HFFc6 (cell line): ENCODE measurements at regions not wholly inside any gene's neighbourhood (a gene's known extent, or its start where the extent isn't known, plus 50 kb on each side); places are given as distances from the start of the nearest gene placed in this dataset.

ENCODE experiments used
- DNase-seq: peaks from one replicate; pipeline ENCODE4 v3.0.0-alpha.2; 2018
- H3K27ac Mint-ChIP-seq: 2 replicates; pipeline ENCODE4 v1.8.0; 2020; ENCODE audit warnings: mild to moderate bottlenecking, mixed read lengths
- H3K27me3 Mint-ChIP-seq: 2 replicates; pipeline ENCODE4 v1.8.0; 2021; ENCODE audit warnings: mild to moderate bottlenecking, moderate library complexity, mixed read lengths; ENCODE audit not compliant: insufficient read depth
- H3K36me3 Mint-ChIP-seq: 2 replicates; pipeline ENCODE4 v1.8.0; 2021; ENCODE audit warnings: low read depth, mixed read lengths
- H3K4me1 Mint-ChIP-seq: 2 replicates; pipeline ENCODE4 v1.8.0; 2020; ENCODE audit warnings: low read depth, mixed read lengths
- H3K4me3 Mint-ChIP-seq: 2 replicates; pipeline ENCODE4 v1.8.0; 2020; ENCODE audit warnings: mild to moderate bottlenecking, moderate library complexity, mixed read lengths
- H3K9me3 Mint-ChIP-seq: 2 replicates; pipeline ENCODE4 v1.8.0; 2020; ENCODE audit warnings: mild to moderate bottlenecking, mixed read lengths
- TF ChIP-seq, protein P1 (sequence below): fragments of 200-600 bp; sonication (generic); IDR thresholded peaks from 2 replicates; pipeline ENCODE4 v1.5.0; 2021; ENCODE audit warnings: antibody characterized with exemption, mild to moderate bottlenecking

DNA sequence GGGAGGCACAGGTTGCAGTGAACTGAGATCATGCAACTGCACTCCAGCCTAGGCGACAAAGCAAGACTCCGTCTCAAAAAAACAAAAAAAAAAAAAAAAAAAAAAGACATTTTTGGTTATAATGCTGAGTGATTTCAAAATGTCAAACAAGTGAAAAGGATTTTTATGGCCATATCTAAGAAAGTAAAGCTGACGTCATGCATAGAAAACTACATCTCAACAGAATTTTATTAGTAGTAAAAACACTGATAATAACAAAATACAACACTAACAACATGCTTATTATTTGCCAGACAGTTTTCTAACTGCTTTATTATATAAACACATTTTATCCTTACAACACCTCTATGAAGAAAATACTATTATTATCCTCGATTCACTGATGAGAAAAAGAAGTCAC is 833.0 kb upstream of the WWC1 start:
- DNase-seq: no peak
- H3K27me3 Mint-ChIP-seq: peaks cover 2% of the 10 kb centered on the region; the same call in 1 of the 2 replicates
- peaks cover 5% of the 10 kb centered on the region; the same call in 1 of the 2 replicates for H3K9me3 Mint-ChIP-seq
- TF ChIP-seq, protein P1, sequence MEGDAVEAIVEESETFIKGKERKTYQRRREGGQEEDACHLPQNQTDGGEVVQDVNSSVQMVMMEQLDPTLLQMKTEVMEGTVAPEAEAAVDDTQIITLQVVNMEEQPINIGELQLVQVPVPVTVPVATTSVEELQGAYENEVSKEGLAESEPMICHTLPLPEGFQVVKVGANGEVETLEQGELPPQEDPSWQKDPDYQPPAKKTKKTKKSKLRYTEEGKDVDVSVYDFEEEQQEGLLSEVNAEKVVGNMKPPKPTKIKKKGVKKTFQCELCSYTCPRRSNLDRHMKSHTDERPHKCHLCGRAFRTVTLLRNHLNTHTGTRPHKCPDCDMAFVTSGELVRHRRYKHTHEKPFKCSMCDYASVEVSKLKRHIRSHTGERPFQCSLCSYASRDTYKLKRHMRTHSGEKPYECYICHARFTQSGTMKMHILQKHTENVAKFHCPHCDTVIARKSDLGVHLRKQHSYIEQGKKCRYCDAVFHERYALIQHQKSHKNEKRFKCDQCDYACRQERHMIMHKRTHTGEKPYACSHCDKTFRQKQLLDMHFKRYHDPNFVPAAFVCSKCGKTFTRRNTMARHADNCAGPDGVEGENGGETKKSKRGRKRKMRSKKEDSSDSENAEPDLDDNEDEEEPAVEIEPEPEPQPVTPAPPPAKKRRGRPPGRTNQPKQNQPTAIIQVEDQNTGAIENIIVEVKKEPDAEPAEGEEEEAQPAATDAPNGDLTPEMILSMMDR: no peak
- no peak overlapping the region for H3K27ac Mint-ChIP-seq
- no peaks in the 10 kb centered on the region for H3K36me3 Mint-ChIP-seq
- H3K4me1 Mint-ChIP-seq: no peaks in the 10 kb centered on the region; the same call in 1 of the 2 replicates
- H3K4me3 Mint-ChIP-seq: no peak overlapping the region

DNA sequence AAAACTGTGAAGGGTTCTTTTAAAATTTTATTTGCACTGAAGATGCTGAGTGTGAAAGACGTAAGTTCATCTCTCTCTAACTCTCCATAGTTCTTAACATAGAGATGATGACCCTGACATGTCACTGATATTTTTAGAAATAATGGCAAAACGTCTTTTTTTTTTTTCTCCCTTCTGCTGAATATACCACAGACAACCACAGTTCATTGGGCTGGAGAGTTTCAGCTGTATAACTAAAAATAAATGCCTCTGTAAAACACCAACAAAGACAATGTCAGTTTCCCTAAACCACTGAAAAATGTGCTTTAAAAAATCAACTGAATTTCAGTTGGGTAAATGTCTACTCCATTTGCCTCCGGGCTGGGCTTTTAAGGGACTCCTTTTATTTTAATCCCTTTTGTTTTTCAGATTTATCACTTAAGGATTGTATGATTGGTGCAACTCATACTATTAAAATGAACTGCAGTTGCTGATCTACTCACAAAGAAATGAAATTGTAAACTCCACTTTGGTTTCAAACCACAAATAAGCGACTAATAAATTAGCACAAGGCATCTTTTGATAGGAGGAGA is 830.9 kb upstream of the WWC1 start:
- Mint-ChIP-seq H3K4me1 (no peaks in the 10 kb centered on the region), H3K27me3 (peaks cover 2% of the 10 kb centered on the region; the same call in 1 of the 2 replicates), H3K4me3 (no peak overlapping the region; the same call in 1 of the 2 replicates), H3K36me3 (no peaks in the 10 kb centered on the region), H3K27ac (no peak overlapping the region), H3K9me3 (peaks cover 5% of the 10 kb centered on the region; the same call in 1 of the 2 replicates)
- DNase-seq: no peak
- TF ChIP-seq, protein P1: no peak

DNA sequence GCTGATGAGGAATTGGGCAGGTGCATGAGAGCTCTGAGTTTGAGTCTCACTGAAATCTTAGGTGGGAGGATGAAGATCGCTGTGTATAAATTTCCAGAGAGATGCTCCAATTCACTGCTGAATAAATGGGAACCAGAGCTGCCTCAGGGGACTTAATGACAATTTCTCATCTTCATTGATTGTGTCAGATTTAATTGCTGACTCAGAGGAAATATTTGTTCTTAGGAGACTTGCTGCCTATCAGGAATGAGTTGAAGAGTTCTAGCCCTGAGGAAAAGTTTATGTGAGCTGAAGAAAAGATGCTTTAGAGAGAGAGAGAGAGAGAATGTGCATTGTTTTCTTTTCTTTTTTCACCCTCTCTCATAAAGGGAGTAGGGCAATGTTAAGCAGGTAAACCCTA is 827.5 kb upstream of the WWC1 start:
- Mint-ChIP-seq H3K27ac (no peak overlapping the region), H3K27me3 (peaks cover 2% of the 10 kb centered on the region; the same call in 1 of the 2 replicates), H3K4me3 (no peak overlapping the region), H3K36me3 (no peaks in the 10 kb centered on the region), H3K4me1 (no peaks in the 10 kb centered on the region), H3K9me3 (peaks cover 5% of the 10 kb centered on the region; the same call in 1 of the 2 replicates)
- no peak for DNase-seq
- TF ChIP-seq, protein P1: no peak

DNA sequence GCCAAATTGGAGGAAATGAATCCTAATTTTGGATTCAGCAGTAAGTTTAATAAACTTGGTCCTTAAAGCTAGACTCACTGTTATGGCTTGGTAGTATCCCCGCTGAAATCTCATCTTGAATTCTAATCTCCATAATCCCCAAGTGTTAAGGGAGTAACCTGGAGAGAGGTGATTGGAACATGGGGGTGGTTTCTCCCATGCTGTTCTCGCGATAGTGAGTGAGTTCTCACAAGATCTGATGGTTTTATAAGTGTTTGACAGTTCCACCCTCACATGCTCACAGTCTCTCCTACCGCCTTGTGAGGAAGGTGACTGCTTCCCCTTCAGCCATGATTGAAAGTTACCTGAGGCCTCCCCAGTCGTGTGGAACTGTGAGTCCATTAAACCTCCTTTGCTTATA is 824.5 kb upstream of the WWC1 start:
- H3K9me3 Mint-ChIP-seq: peaks cover 5% of the 10 kb centered on the region; the same call in 1 of the 2 replicates
- H3K36me3 Mint-ChIP-seq: no peaks in the 10 kb centered on the region
- H3K27me3 Mint-ChIP-seq: peaks cover 2% of the 10 kb centered on the region; the same call in 1 of the 2 replicates

DNA sequence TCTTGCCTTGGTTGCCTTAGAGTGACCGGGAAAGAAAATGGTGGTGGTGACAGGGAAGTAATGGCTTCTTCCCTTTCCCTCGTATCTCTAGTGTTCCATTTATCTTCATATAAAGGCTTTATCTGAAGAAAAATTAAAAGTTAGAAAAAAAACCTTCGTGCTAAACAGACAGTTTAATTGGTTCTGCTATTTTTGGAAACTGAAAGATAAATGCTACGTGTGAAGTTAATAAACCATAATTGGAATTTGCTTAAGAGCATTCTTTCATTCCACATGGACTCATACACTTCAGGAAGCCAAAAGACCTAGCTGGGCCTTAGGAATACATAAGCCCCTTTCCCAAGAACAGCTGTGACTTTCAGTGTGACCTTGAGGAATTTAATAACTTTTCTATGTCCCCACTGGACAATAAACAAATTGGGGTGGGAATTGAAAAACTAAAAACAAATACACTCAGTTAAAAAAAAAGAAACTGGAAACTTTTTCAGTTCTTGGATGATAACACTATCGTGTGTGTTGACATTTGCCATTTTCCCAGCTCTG is 818.8 kb upstream of the WWC1 start:
- Mint-ChIP-seq H3K9me3 (no peaks in the 10 kb centered on the region), H3K36me3 (no peaks in the 10 kb centered on the region), H3K4me1 (no peaks in the 10 kb centered on the region), H3K4me3 (no peak overlapping the region), H3K27ac (no peak overlapping the region), H3K27me3 (no peaks in the 10 kb centered on the region; the same call in 1 of the 2 replicates)
- TF ChIP-seq, protein P1: no peak
- no peak for DNase-seq

More for the DNA sequence above, 824.5 kb upstream of the WWC1 start:
- Mint-ChIP-seq H3K27ac (no peak overlapping the region), H3K4me1 (no peaks in the 10 kb centered on the region), H3K4me3 (no peak overlapping the region)
- no peak for DNase-seq
- TF ChIP-seq, protein P1: no peak
